Pancreas (tissue), 10 donors: ENCODE measurements at regions not wholly inside any gene's neighbourhood (a gene's known extent, or its start where the extent isn't known, plus 50 kb on each side); places are given as distances from the start of the nearest gene placed in this dataset.

Experiments
- ATAC-seq, 4 donors: fragments of 200-7000 bp; cut with Tn5 transposase; one replicate each; pipeline versions ENCODE4 v1.8.0 to v1.9.1; 2020; ENCODE audit warnings: mild to moderate bottlenecking in 4 of 4, moderate library complexity in 4 of 4
- DNase-seq, 6 donors: peaks; one replicate each; pipeline ENCODE4 v3.0.0-alpha.2; 2020
- FAIRE-seq: peaks from 2 replicates; lab custom pipeline; 2012; peaks lifted over from hg19 to GRCh38; lab: Jason Lieb, UNC
- H3K27ac ChIP-seq, 4 donors: fragments of 200-600 bp; sonication (generic); 1 replicate in 3 of 4; 2 replicates in 1 of 4; pipeline versions ENCODE4 v1.5.0 to v1.8.0; 2020
- H3K27me3 ChIP-seq, 4 donors: fragments of 200-600 bp; one replicate each; pipeline ENCODE4 v1.8.0; 2021
- H3K36me3 ChIP-seq, 3 donors: fragments of 200-600 bp; sonication (generic) in 1 of 3; one replicate each; pipeline versions ENCODE4 v1.5.0 to v1.8.0; 2020 to 2021
- H3K4me1 ChIP-seq, 3 donors: fragments of 200-600 bp; one replicate each; pipeline ENCODE4 v1.8.0; 2021
- H3K4me3 ChIP-seq, 4 donors: fragments of 200-600 bp; sonication (generic) in 2 of 4; one replicate each; pipeline versions ENCODE4 v1.5.0 to v1.8.0; 2020 to 2021
- H3K9me3 ChIP-seq, 4 donors: fragments of 200-600 bp; one replicate each; pipeline ENCODE4 v1.8.0; 2021
- CTCF ChIP-seq, 4 donors: fragments of 200-600 bp; sonication (generic) in 3 of 4; IDR thresholded peaks; one replicate each; pipeline versions ENCODE4 v1.5.0 to v1.8.0; 2021; ENCODE audit warnings: antibody characterized with exemption in 4 of 4
- WGBS, 2 donors: extraction: QIAGEN DNeasy Blood & Tissue Kit; methylation state at CpG; one replicate each; pipeline ENCODE4 v1.1.7; 2013; 5-methylcytosine and 5-hydroxymethylcytosine counted together
- intact Hi-C, 3 donors: fragments of 100-400 bp; cut with DNase I; formaldehyde crosslinking; loops; one replicate each; pipeline versions ENCODE4 v1.11.1 to v1.14.2; 2022
- donor health status: healthy with polysubstance abuse.
- donor health status: DM: no; HTN: no; CAD: no; lungs with moderate emphysema.
- donor health status: DM: no; HTN: no; CAD: no.
- donor health status: control.
- donor health status: control.
- donor health status: Bipolar disorder and iron deficiency.
- donor health status: DM: yes; HTN: yes; CAD: no.
- donor health status: DM: no; HTN: no; CAD: no.
- donor health status: DM: no; HTN: no; CAD: no.
- donor health status: DM: yes; HTN: yes; CAD: no.

- no peaks in the 10 kb centered on the region for H3K27me3 ChIP-seq
- H3K27ac ChIP-seq: no peak overlapping the region
- TF ChIP-seq CTCF (IDR thresholded peaks at IDR 0.05): no peak
- no peaks in the 10 kb centered on the region for H3K36me3 ChIP-seq
- no peak for ATAC-seq
- no peaks in the 10 kb centered on the region for H3K9me3 ChIP-seq
- 68 to 74% methylated on average over 6 of the region's 6 CpGs for WGBS, 2 donors
- intact Hi-C loops: no loop called here
- no peak overlapping the region for H3K4me3 ChIP-seq
- DNase-seq: no peak
- no peak for FAIRE-seq
- H3K4me1 ChIP-seq: no peaks in the 10 kb centered on the region
Measured at GRCh38 chr1:37113285-37113997, 79.1 kb upstream of the GRIK3 start.

- Histone ChIP-seq H3K36me3 (no peaks in the 10 kb centered on the region), H3K27me3 (no peaks in the 10 kb centered on the region), H3K27ac (no peak overlapping the region), H3K4me3 (no peak overlapping the region), H3K9me3 (no peaks in the 10 kb centered on the region), H3K4me1 (no peaks in the 10 kb centered on the region)
- ATAC-seq: no peak
- FAIRE-seq: no peak
- DNase-seq: no peak
- whole genome bisulfite sequencing, 2 donors: 25 to 33% methylated on average over 1 of the region's 1 CpG
- TF ChIP-seq CTCF (IDR thresholded peaks at IDR 0.05): no peak
- intact Hi-C loops: no loop called here
Measured at GRCh38 chr1:37118790-37119189, 84.5 kb upstream of the GRIK3 start.

- Histone ChIP-seq H3K36me3 (no peaks in the 10 kb centered on the region), H3K9me3 (no peaks in the 10 kb centered on the region), H3K4me1 (no peaks in the 10 kb centered on the region), H3K27me3 (no peaks in the 10 kb centered on the region), H3K27ac (no peak overlapping the region), H3K4me3 (no peak overlapping the region)
- no peak for TF ChIP-seq CTCF (IDR thresholded peaks at IDR 0.05)
- ATAC-seq (no peak), FAIRE-seq (no peak), DNase-seq (no peak)
- intact Hi-C loops: no loop called here
- WGBS, 2 donors: 39 to 50% methylated on average over 6 of the region's 6 CpGs
Measured at GRCh38 chr1:37120279-37120678, 86.0 kb upstream of the GRIK3 start.

GRCh38 chr1:37123276-37124115 is 89.2 kb upstream of the GRIK3 start:
- 80 to 84% methylated on average over 9 of the region's 9 CpGs for WGBS, 2 donors

More at GRCh38 chr1:37123276-37124115, 89.2 kb upstream of the GRIK3 start:
- TF ChIP-seq CTCF (IDR thresholded peaks at IDR 0.05): no peak
- no peak overlapping the region for H3K27ac ChIP-seq
- H3K9me3 ChIP-seq: no peaks in the 10 kb centered on the region
- H3K4me3 ChIP-seq: no peak overlapping the region
- no peak for FAIRE-seq
- H3K36me3 ChIP-seq: no peaks in the 10 kb centered on the region
- DNase-seq: no peak
- no peak for ATAC-seq
- H3K4me1 ChIP-seq: no peaks in the 10 kb centered on the region
- no peaks in the 10 kb centered on the region for H3K27me3 ChIP-seq
- intact Hi-C loops: no loop called here
